Coronary artery (tissue), 2 donors: ENCODE measurements at regions not wholly inside any gene's neighbourhood (a gene's known extent, or its start where the extent isn't known, plus 50 kb on each side); places are given as distances from the start of the nearest gene placed in this dataset.

ENCODE experiments used
- DNase-seq: peaks from one replicate; pipeline ENCODE4 v3.0.0-alpha.2; 2017; ENCODE audit warnings: low spot score
- H3K27ac ChIP-seq, 2 donors: fragments of 200-600 bp; sonication (generic); one replicate each; pipeline ENCODE4 v1.5.1; 2016 to 2019
- H3K4me3 ChIP-seq: fragments of 200-600 bp; sonication (generic); 2 replicates; pipeline ENCODE4 v1.5.1; 2016; ENCODE audit warnings: mild to moderate bottlenecking, moderate library complexity
- CTCF ChIP-seq: fragments of 200-600 bp; sonication (generic); IDR thresholded peaks from one replicate; pipeline ENCODE4 v1.5.1; 2019; ENCODE audit warnings: antibody characterized with exemption

- Histone ChIP-seq H3K27ac (no peak overlapping the region), H3K4me3 (no peak overlapping the region)
- no peak for DNase-seq
- TF ChIP-seq CTCF: no peak
These were observed 1116.2 kb upstream of the EDIL3 start for GRCh38 chr5:85500869-85501268.

- Histone ChIP-seq H3K4me3 (no peak overlapping the region), H3K27ac (no peak overlapping the region)
- no peak for TF ChIP-seq CTCF
- DNase-seq: no peak
These were observed 1104.8 kb upstream of the COX7C start for GRCh38 chr5:85512896-85513295.

GRCh38 chr5:85515588-85515987 lies 1102.2 kb upstream of the COX7C start:
- H3K4me3 ChIP-seq: no peak overlapping the region
- TF ChIP-seq CTCF: no peak
- no peak for DNase-seq
- no peak overlapping the region for H3K27ac ChIP-seq

GRCh38 chr5:85517386-85517785 lies 1100.4 kb upstream of the COX7C start:
- Histone ChIP-seq H3K4me3 (no peak overlapping the region), H3K27ac (no peak overlapping the region)
- DNase-seq: no peak
- no peak for TF ChIP-seq CTCF

- Histone ChIP-seq H3K27ac (no peak overlapping the region), H3K4me3 (no peak overlapping the region)
- no peak for TF ChIP-seq CTCF
- DNase-seq: no peak
These were observed 1084.2 kb upstream of the COX7C start for GRCh38 chr5:85533341-85534047.

- TF ChIP-seq CTCF: no peak
- no peak for DNase-seq
- Histone ChIP-seq H3K27ac (no peak overlapping the region), H3K4me3 (no peak overlapping the region)
These were observed 1079.4 kb upstream of the COX7C start for GRCh38 chr5:85538362-85538761.

- Histone ChIP-seq H3K4me3 (no peak overlapping the region), H3K27ac (no peak overlapping the region)
- DNase-seq: no peak
- TF ChIP-seq CTCF: no peak
These were observed 1072.6 kb upstream of the COX7C start for GRCh38 chr5:85545129-85545528.
